Common myeloid progenitor, CD34-positive (primary cell): ENCODE measurements at regions not wholly inside any gene's neighbourhood (a gene's known extent, or its start where the extent isn't known, plus 50 kb on each side); places are given as distances from the start of the nearest gene placed in this dataset.

Experiments used
- CTCF ChIA-PET: fragments of 350-600 bp; sonication (Branson Sonifier 250); formaldehyde crosslinking; loops from one replicate; lab custom pipeline; 2021; ENCODE audit warnings: antibody characterized with exemption; lab: Charles Lee
- POLR2A ChIA-PET: fragments of 350-600 bp; sonication (Branson Sonifier 250); formaldehyde crosslinking; loops from one replicate; lab custom pipeline; 2021; ENCODE audit warnings: antibody characterized with exemption; lab: Charles Lee
- DNase-seq, 3 donors: peaks; one replicate each; pipeline versions ENCODE4 v3.0.0 to v3.0.0-alpha.2; 2013
- H3K27ac ChIP-seq, 2 experiments: 1 replicate in 1 of 2; 2 replicates in 1 of 2; pipeline ENCODE4 v1.7.0; 2013; ENCODE audit warnings: inconsistent platforms in 2 of 2, low read length in 2 of 2, mild to moderate bottlenecking in 2 of 2, low read depth in 1 of 2, moderate library complexity in 1 of 2; ENCODE audit not compliant: severe bottlenecking in 2 of 2, insufficient read depth in 1 of 2, poor library complexity in 1 of 2
- H3K27me3 ChIP-seq, 5 experiments: replicated peaks in 2 of 5; 1 replicate in 3 of 5; 2 replicates in 2 of 5; pipeline versions ENCODE4 v1.6.1 to v1.7.0; 2013; ENCODE audit warnings: low read length in 4 of 5, mild to moderate bottlenecking in 2 of 5, moderate library complexity in 2 of 5, inconsistent platforms in 1 of 5; ENCODE audit not compliant: insufficient read depth in 5 of 5, control insufficient read depth in 4 of 5
- H3K36me3 ChIP-seq, 4 experiments: 1 replicate in 2 of 4; 2 replicates in 2 of 4; pipeline versions ENCODE4 v1.6.1 to v1.7.0; 2013; ENCODE audit warnings: low read length in 3 of 4, control low read depth in 1 of 4, mild to moderate bottlenecking in 1 of 4; ENCODE audit not compliant: control insufficient read depth in 4 of 4, insufficient read depth in 4 of 4
- H3K4me1 ChIP-seq, 4 experiments: 1 replicate in 3 of 4; 2 replicates in 1 of 4; pipeline versions ENCODE4 v1.6.1 to v1.7.1; 2013; ENCODE audit warnings: low read length in 3 of 4, mild to moderate bottlenecking in 3 of 4, control low read depth in 1 of 4, inconsistent platforms in 1 of 4, moderate library complexity in 1 of 4; ENCODE audit not compliant: control insufficient read depth in 4 of 4, insufficient read depth in 4 of 4; ENCODE audit errors: control extremely low read depth in 1 of 4
- H3K4me3 ChIP-seq, 7 experiments: 1 replicate in 4 of 7; 2 replicates in 3 of 7; pipeline versions ENCODE4 v1.5.1 to v1.7.0; 2013; ENCODE audit warnings: mild to moderate bottlenecking in 7 of 7, low read length in 6 of 7, moderate library complexity in 6 of 7, inconsistent platforms in 2 of 7, low read depth in 2 of 7, control low read depth in 1 of 7; ENCODE audit not compliant: insufficient read depth in 4 of 7, control insufficient read depth in 1 of 7; ENCODE audit errors: extremely low read depth in 1 of 7
- H3K9me3 ChIP-seq, 5 experiments: 1 replicate in 4 of 5; 2 replicates in 1 of 5; pipeline versions ENCODE4 v1.6.1 to v1.7.1; 2013; ENCODE audit warnings: low read length in 4 of 5, mild to moderate bottlenecking in 2 of 5, inconsistent platforms in 1 of 5, low read depth in 1 of 5, moderate library complexity in 1 of 5; ENCODE audit not compliant: control insufficient read depth in 4 of 5, insufficient read depth in 2 of 5; ENCODE audit errors: control extremely low read depth in 1 of 5
- WGBS: methylation state at CpG from one replicate; pipeline ENCODE4 v1.1.5; 2013; ENCODE audit not compliant: insufficient coverage; 5-methylcytosine and 5-hydroxymethylcytosine counted together

DNA sequence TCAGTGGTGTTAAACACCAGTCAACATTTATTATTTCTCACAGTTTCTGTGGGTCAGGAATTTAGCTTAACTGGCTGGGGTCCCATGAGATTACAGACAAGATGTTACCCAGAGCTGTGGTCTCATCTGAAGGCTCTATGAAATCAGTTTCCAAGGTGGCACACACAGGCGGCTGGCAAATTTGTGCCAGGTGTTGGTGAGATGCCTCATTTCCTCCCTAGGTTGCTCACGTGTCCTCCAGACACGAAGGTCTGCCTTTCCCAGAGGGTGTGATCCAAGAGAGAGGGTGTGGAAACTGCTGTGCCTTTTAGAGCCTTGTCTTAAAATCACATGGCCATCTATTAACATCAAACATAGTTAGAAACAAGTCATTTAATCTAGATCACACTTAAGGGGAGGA is 209.0 kb downstream of the JCAD start:
- Histone ChIP-seq H3K27me3 (no peaks in the 10 kb centered on the region), H3K4me1 (peaks cover 11 to 30% (median 20%) of the 10 kb centered on the region in 4 experiments), H3K9me3 (peaks cover 0 to 2% (median 0%) of the 10 kb centered on the region in 5 experiments), H3K4me3 (peak overlapping the region in 2 of 7 experiments; percentile 57 to 65), H3K27ac (peak overlapping the region in 1 of 2 experiments; percentile 71), H3K36me3 (no peaks in the 10 kb centered on the region)
- no CpG with 5 or more reads among the region's 3 CpGs for WGBS
- ChIA-PET CTCF (interaction anchor here (1.2 to 1.9 kb wide), 6 partner anchors 8 to 148 kb away, joined by 3 to 7 read pairs (median 4); no protein-coding TSS in a partner anchor), POLR2A (interaction anchor here (1.3 kb wide), 1 partner anchor 66 kb away, joined by 3 read pairs; no protein-coding TSS in a partner anchor)
- DNase-seq, result peak in 1 of 3 donors; percentile 20

DNA sequence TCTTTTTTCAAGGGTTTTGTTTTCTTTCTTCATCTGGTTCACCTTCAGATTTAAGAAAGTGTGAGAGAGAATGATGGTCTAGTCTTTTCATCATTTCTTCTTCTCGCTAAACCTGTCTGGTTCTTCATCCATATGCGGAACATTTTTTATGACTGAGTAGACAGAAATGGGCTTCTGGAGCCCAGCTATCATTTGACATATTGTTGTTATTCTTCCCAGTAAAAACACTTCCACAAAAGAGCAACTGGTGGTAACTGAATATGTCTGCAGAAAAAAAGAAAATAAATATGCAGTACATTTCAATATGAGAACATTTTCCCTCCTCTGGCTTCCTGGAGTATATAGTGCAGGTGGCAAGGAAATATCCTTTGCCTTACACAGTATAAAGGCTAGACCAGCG is 209.5 kb downstream of the JCAD start:
- Histone ChIP-seq H3K36me3 (no peaks in the 10 kb centered on the region), H3K27me3 (no peaks in the 10 kb centered on the region), H3K4me1 (peaks cover 11 to 30% (median 20%) of the 10 kb centered on the region in 4 experiments), H3K4me3 (peak overlapping the region in 4 of 7 experiments; percentile 39 to 65 (median 50)), H3K27ac (peak overlapping the region; percentile 56 to 71), H3K9me3 (peaks cover 0 to 7% (median 0%) of the 10 kb centered on the region in 5 experiments)
- 74% methylated on average over 3 of the region's 3 CpGs for WGBS
- ChIA-PET CTCF (interaction anchor here (1.0 to 1.9 kb wide), 10 partner anchors 9 to 149 kb away, joined by 3 to 7 read pairs (median 4); no protein-coding TSS in a partner anchor), POLR2A (interaction anchor here (0.7 to 1.3 kb wide), 3 partner anchors 61 to 100 kb away, joined by 3 read pairs; no protein-coding TSS in a partner anchor)
- DNase-seq, result no peak

DNA sequence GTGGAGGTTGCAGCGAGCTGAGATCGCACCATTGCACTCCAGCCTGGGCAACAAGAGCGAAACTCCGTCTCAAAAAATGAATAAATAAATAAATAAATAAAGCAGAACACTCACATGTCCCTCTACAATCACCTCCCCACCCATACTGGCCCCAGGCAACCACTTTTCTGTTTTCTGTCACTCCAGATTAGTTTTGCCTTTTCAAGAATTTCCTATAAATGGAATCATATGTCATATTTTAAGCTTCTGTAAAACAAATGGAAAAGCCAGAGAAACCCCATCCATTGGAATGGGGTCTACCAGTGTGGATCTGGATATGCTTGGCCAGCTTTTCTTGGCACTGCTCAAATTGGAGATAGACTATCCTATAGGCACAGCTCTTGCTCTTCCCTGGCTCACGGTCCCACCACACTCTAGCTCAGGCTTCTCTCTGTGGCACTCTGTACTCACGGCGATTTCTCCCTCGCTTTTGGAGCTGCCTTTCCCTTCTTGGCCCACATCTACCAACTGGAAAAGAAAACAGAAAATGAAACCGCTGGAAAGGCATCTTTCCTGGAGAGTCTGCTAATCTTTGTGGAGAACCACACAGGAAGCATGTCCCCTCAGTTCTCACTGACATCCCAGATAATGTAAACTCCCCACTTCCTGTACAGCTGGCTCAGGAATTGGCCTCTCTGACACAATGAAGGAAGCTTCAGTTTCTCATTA is 210.1 kb downstream of the JCAD start:
- POLR2A ChIA-PET, result interaction anchor here (0.6 to 1.3 kb wide), 4 partner anchors 62 to 239 kb away, joined by 3 to 4 read pairs (median 3); no protein-coding TSS in a partner anchor
- peak overlapping the region in 5 of 7 experiments; percentile 16 to 65 (median 44) for H3K4me3 ChIP-seq
- peaks cover 11 to 30% (median 20%) of the 10 kb centered on the region in 4 experiments for H3K4me1 ChIP-seq
- H3K27ac ChIP-seq, result peak overlapping the region; percentile 56 to 71
- H3K27me3 ChIP-seq, result no peaks in the 10 kb centered on the region
- peaks cover 0 to 7% (median 0%) of the 10 kb centered on the region in 5 experiments for H3K9me3 ChIP-seq
- WGBS, result 0% methylated on average over 1 of the region's 9 CpGs
- CTCF ChIA-PET, result interaction anchor here (0.6 to 1.9 kb wide), 12 partner anchors 9 to 202 kb away, joined by 3 to 7 read pairs (median 3); no protein-coding TSS in a partner anchor
- DNase-seq, result peak; percentile 89 to 94 (median 93)
- no peaks in the 10 kb centered on the region for H3K36me3 ChIP-seq

DNA sequence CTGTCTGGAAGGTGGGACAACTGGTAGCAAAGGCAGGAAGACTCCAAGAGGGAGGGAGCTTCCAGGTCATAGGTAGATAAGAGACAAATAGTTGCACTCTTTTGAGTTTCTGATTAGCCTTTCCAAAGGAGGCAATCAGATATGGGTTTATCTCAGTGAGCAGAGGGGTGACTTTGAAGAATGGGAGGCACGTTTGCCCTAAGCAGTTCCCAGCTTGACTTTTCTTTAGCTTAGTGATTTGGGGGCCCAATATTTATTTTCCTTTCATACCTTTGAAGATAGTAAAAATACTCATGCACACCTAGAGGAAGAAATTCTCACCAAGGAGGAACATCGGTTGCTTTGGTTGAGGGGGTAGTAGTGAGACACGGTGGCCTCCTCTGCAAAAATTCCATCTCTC is 212.1 kb upstream of the SVIL start:
- WGBS, result no CpG with 5 or more reads among the region's 3 CpGs
- H3K27me3 ChIP-seq, result no peaks in the 10 kb centered on the region
- ChIA-PET POLR2A (interaction anchor here (0.6 kb wide), 1 partner anchor 35 kb away, joined by 3 read pairs; no protein-coding TSS in a partner anchor), CTCF (no interaction called here)
- H3K36me3 ChIP-seq, result no peaks in the 10 kb centered on the region
- H3K4me3 ChIP-seq, result no peak overlapping the region
- no peak for DNase-seq
- peaks cover 0 to 7% (median 0%) of the 10 kb centered on the region in 5 experiments for H3K9me3 ChIP-seq
- peaks cover 16 to 47% (median 33%) of the 10 kb centered on the region in 4 experiments for H3K4me1 ChIP-seq
- H3K27ac ChIP-seq, result no peak overlapping the region

DNA sequence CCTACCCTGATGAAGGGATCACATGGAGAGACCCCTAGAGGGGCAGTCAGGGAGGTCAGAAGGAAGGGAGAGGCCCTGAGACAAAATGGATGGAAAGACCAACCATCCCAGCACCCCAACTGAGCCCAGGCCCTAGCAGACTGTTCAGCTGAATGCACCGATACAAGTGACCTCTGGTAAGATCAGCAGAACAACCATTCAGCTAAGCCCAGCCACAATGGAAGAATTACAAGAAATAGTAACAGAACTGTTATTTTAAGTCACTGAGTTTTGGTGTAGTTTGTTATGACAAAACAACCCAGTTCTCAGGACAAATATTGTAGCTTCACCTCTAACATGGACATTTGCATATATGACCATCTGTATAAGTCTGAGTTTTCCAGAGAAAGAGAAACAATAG is 210.4 kb upstream of the SVIL start:
- Histone ChIP-seq H3K36me3 (no peaks in the 10 kb centered on the region), H3K27me3 (no peaks in the 10 kb centered on the region), H3K9me3 (peaks cover 0 to 7% (median 0%) of the 10 kb centered on the region in 5 experiments), H3K4me1 (peaks cover 14 to 44% (median 31%) of the 10 kb centered on the region in 4 experiments), H3K27ac (no peak overlapping the region), H3K4me3 (no peak overlapping the region)
- no peak for DNase-seq
- CTCF ChIA-PET, result interaction anchor here (0.6 to 1.0 kb wide), 2 partner anchors 8 to 10 kb away, joined by 3 read pairs; no protein-coding TSS in a partner anchor
- POLR2A ChIA-PET, result no interaction called here
- 100% methylated on average over 1 of the region's 1 CpG for WGBS

DNA sequence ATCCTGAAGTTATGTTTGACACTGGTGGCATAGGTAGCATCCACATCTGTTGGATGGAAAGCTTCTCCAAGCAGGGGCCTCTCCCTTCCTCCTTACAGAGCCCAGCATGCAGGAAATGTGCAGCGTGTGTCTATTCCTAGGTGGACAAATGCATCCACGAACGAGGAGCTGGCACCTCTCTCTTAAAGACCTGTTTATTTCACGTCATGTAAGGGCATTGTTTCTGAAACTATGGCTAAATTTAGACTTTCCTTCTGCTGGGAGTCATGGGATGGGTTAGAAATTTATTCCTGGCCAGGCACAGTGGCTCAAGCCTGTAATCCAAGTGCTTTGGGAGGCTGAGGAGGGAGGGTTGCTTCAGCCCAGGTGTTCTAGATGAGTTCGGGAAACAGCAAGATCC is 208.4 kb upstream of the SVIL start:
- WGBS, result 92% methylated on average over 5 of the region's 5 CpGs
- no peak for DNase-seq
- H3K36me3 ChIP-seq, result no peaks in the 10 kb centered on the region
- peaks cover 0 to 7% (median 0%) of the 10 kb centered on the region in 5 experiments for H3K9me3 ChIP-seq
- H3K4me3 ChIP-seq, result no peak overlapping the region
- H3K27ac ChIP-seq, result no peak overlapping the region
- no peaks in the 10 kb centered on the region for H3K27me3 ChIP-seq
- ChIA-PET CTCF (interaction anchor here (0.6 to 2.1 kb wide), 2 partner anchors 18 to 308 kb away, joined by 4 to 5 read pairs; no protein-coding TSS in a partner anchor), POLR2A (no interaction called here)
- peaks cover 4 to 51% (median 32%) of the 10 kb centered on the region in 4 experiments for H3K4me1 ChIP-seq
